K562 (cell line): ENCODE measurements at regions not wholly inside any gene's neighbourhood (a gene's known extent, or its start where the extent isn't known, plus 50 kb on each side); places are given as distances from the start of the nearest gene placed in this dataset.

Source experiments
- ATAC-seq: fragments of 200-7000 bp; cut with Tn5 transposase; 3 replicates; pipeline ENCODE4 v1.9.1; 2020; ENCODE audit warnings: moderate library complexity
- BruUV-seq: library from RNA; stranded (reverse); fragments of 400-500 nt; replicated peaks from 2 replicates; lab custom pipeline; 2021; lab: Mats Ljungman, UMichigan
- CTCF ChIA-PET: fragments of 300-600 bp; formaldehyde crosslinking; extraction: SDS; loops from one replicate; lab custom pipeline; 2021; ENCODE audit warnings: low intra/inter-chr PET ratio; lab: Yijun Ruan, JAX
- POLR2A ChIA-PET: fragments of 300-600, 350-650 bp; sonication (Branson Sonifier 250); formaldehyde crosslinking; extraction: SDS; loops from one replicate; lab custom pipeline; 2021; ENCODE audit warnings: antibody characterized with exemption, inconsistent platforms; lab: Yijun Ruan, JAX
- DNase-seq, 4 experiments: peaks; one replicate each; pipeline versions ENCODE4 v3.0.0 to v3.0.0-alpha.2; 2011 to 2018; ENCODE audit warnings: low spot score in 3 of 4, mixed read lengths in 3 of 4; ENCODE audit errors: extremely low read depth in 1 of 4
- FAIRE-seq: peaks from 2 replicates; lab custom pipeline; 2011; peaks lifted over from hg19 to GRCh38; lab: Jason Lieb, UNC
- H2AFZ ChIP-seq: 2 replicates; pipeline ENCODE4 v1.6.0; 2011; ENCODE audit warnings: low read depth, low read length, control low read depth, inconsistent platforms
- H3K27ac ChIP-seq: fragments of 200-600 bp; 3 replicates; pipeline ENCODE4 v1.8.0; 2011; ENCODE audit warnings: low read depth, mild to moderate bottlenecking, control low read depth, inconsistent platforms, low read length, moderate library complexity, mixed read lengths; ENCODE audit errors: extremely low read depth
- H3K27me3 ChIP-seq, 2 experiments: fragments of 300-600 bp in 1 of 2; 2 replicates in 1 of 2; 3 replicates in 1 of 2; pipeline versions ENCODE4 v1.6.0 to v1.8.0; 2011; ENCODE audit warnings: inconsistent platforms in 2 of 2, low read length in 2 of 2, mild to moderate bottlenecking in 1 of 2, mixed read lengths in 1 of 2, moderate library complexity in 1 of 2; ENCODE audit not compliant: control insufficient read depth in 2 of 2, insufficient read depth in 2 of 2
- H3K36me3 ChIP-seq: fragments of 300-600 bp; 3 replicates; pipeline ENCODE4 v1.8.0; 2011; ENCODE audit warnings: mild to moderate bottlenecking, low read length, inconsistent platforms; ENCODE audit not compliant: control insufficient read depth, insufficient read depth
- H3K4me1 ChIP-seq, 2 experiments: fragments of 200-600 bp in 1 of 2; replicated peaks in 1 of 2; 2 replicates in 1 of 2; 3 replicates in 1 of 2; pipeline versions ENCODE4 v1.5.1 to v1.8.0; 2011; ENCODE audit warnings: inconsistent platforms in 2 of 2, low read length in 2 of 2, mild to moderate bottlenecking in 1 of 2, mixed read lengths in 1 of 2, moderate library complexity in 1 of 2; ENCODE audit not compliant: control insufficient read depth in 2 of 2, insufficient read depth in 2 of 2
- H3K4me2 ChIP-seq: 2 replicates; pipeline ENCODE4 v1.6.1; 2011; ENCODE audit warnings: low read length, control low read depth, inconsistent platforms, mixed read lengths; ENCODE audit not compliant: insufficient read depth
- H3K4me3 ChIP-seq: fragments of 200-600 bp; sonication (generic), shearing (Covaris generic); 2 replicates; pipeline ENCODE4 v1.5.1; 2016; ENCODE audit warnings: control low read depth, inconsistent platforms
- H3K79me2 ChIP-seq: fragments of 200-600 bp; 3 replicates; pipeline ENCODE4 v1.8.0; 2011; ENCODE audit warnings: low read length, inconsistent platforms; ENCODE audit not compliant: control insufficient read depth, insufficient read depth
- H3K9ac ChIP-seq, 2 experiments: 2 replicates each; pipeline versions ENCODE4 v1.6.0 to v1.6.1; 2011; ENCODE audit warnings: low read depth in 2 of 2, low read length in 2 of 2, control low read depth in 1 of 2, inconsistent platforms in 1 of 2, mild to moderate bottlenecking in 1 of 2, mixed read lengths in 1 of 2; ENCODE audit not compliant: insufficient read depth in 1 of 2
- H3K9me1 ChIP-seq: one replicate; pipeline ENCODE4 v1.6.0; 2011; ENCODE audit warnings: inconsistent platforms, mild to moderate bottlenecking, low read length, moderate library complexity; ENCODE audit not compliant: control insufficient read depth, insufficient read depth
- H3K9me3 ChIP-seq: replicated peaks from 2 replicates; pipeline ENCODE4 v1.5.1; 2011; ENCODE audit warnings: low read depth, low read length, inconsistent platforms; ENCODE audit not compliant: control insufficient read depth, insufficient read depth
- H4K20me1 ChIP-seq: replicated peaks from 2 replicates; pipeline ENCODE4 v1.6.1; 2011; ENCODE audit warnings: low read length, inconsistent platforms, mixed read lengths; ENCODE audit not compliant: control insufficient read depth, insufficient read depth
- RBM15 ChIP-seq: fragments of 200-400 bp; formaldehyde crosslinking; IDR thresholded peaks from 2 replicates; pipeline ENCODE4 v1.6.1; 2018; ENCODE audit warnings: mild to moderate bottlenecking, low read length, moderate library complexity; ENCODE audit not compliant: insufficient read depth
- ZNF316 ChIP-seq: fragments of 450-650 bp; IDR thresholded peaks from 2 replicates; pipeline ENCODE4 v1.6.1; 2016
- WGBS: fragments of 100-300 bp; shearing (Covaris generic); methylation state at CpG from one replicate; pipeline ENCODE4 v1.1.6; 2016; ENCODE audit warnings: low coverage, mixed read lengths; ENCODE audit not compliant: insufficient coverage; ENCODE audit errors: missing lambda C conversion rate; 5-methylcytosine and 5-hydroxymethylcytosine counted together
- in situ Hi-C: fragments of 300-500 bp; cut with MboI; formaldehyde crosslinking; loops from 4 replicates; pipeline ENCODE4 v1.15.0; 2018; ENCODE audit warnings: inconsistent platforms, mixed read lengths
- intact Hi-C: fragments of 100-400 bp; cut with micrococcal nuclease; formaldehyde crosslinking; loops from 2 replicates; pipeline ENCODE4 v1.14.2; 2022
- TF ChIP-seq, protein P1 (sequence below): fragments of 450-650 bp; IDR thresholded peaks from 2 replicates; pipeline ENCODE4 v1.6.1; 2017; ENCODE audit warnings: antibody characterized with exemption

DNA sequence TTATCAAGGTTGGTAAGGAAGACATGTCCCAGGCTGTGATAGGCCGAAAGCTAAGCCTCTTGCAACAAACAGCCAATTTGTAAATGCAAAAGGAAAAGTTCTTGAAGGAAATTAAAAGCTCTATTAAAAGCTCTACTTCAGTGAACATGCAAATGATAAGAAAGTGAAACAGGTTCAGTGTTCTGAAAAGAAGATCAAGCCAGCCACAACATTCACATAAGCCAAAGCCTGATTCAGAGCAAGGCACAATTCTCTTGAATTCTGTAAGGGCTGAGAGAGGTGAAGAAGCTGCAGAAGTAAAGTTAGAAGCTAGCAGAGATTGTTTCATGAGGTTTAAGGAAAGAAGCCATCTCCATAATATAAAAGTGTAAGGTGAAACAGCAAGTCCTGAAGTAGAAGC lies 1259.5 kb upstream of the PIK3C3 start (continued):
- no peak for TF ChIP-seq RBM15

DNA sequence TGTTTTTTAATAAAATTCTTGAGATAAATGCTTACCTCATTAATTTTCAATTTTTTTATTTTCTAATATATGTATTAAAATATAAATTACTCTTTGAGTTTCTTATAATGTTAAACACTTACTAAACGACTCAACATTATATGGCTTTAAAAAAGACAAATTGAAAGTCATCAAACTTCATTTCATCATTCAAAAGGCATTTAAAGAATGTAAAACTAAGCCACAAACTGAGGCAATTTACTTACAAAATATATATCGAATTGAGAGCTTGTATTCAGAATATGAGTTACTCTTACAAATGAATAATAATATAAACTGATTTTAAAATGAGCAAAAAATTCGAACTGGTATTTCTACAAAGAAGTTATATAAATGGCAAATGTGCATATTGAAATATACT lies 1262.2 kb upstream of the PIK3C3 start:
- FAIRE-seq (no peak), DNase-seq (no peak), ATAC-seq (no peak)
- Histone ChIP-seq H2AFZ (no peak overlapping the region), H3K27me3 (no peaks in the 10 kb centered on the region), H3K9me1 (no peaks in the 10 kb centered on the region), H3K79me2 (no peaks in the 10 kb centered on the region), H3K27ac (no peak overlapping the region)
- WGBS = 0% methylated on average over 3 of the region's 3 CpGs
- intact Hi-C loops = no loop called here
- no TSS peak for BruUV-seq
- TF ChIP-seq, protein P1, sequence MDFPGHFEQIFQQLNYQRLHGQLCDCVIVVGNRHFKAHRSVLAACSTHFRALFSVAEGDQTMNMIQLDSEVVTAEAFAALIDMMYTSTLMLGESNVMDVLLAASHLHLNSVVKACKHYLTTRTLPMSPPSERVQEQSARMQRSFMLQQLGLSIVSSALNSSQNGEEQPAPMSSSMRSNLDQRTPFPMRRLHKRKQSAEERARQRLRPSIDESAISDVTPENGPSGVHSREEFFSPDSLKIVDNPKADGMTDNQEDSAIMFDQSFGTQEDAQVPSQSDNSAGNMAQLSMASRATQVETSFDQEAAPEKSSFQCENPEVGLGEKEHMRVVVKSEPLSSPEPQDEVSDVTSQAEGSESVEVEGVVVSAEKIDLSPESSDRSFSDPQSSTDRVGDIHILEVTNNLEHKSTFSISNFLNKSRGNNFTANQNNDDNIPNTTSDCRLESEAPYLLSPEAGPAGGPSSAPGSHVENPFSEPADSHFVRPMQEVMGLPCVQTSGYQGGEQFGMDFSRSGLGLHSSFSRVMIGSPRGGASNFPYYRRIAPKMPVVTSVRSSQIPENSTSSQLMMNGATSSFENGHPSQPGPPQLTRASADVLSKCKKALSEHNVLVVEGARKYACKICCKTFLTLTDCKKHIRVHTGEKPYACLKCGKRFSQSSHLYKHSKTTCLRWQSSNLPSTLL = no peak
- TF ChIP-seq ZNF316 = 0 out of 2 replicates have a peak, but pooled peaks have one; percentile 11
- TF ChIP-seq, all 486 proteins: peak for 1
- ChIA-PET POLR2A (no interaction called here), CTCF (no interaction called here)
- Histone ChIP-seq H3K9me3 (no peaks in the 10 kb centered on the region), H3K36me3 (no peaks in the 10 kb centered on the region), H3K4me2 (no peak overlapping the region), H4K20me1 (no peaks in the 10 kb centered on the region), H3K4me1 (no peaks in the 10 kb centered on the region), H3K9ac (no peak overlapping the region), H3K4me3 (no peak overlapping the region)
- in situ Hi-C loops = no loop called here
